Smooth muscle cell of the brain vasculature (primary cell): ENCODE measurements at regions not wholly inside any gene's neighbourhood (a gene's known extent, or its start where the extent isn't known, plus 50 kb on each side); places are given as distances from the start of the nearest gene placed in this dataset.

Experiments
- DNase-seq: peaks from one replicate; pipeline ENCODE4 v3.0.0-alpha.2; 2012; ENCODE audit warnings: low read depth, low spot score

GRCh38 chr7:106808967-106809635 lies 56.0 kb upstream of the PIK3CG start:
- DNase-seq = no peak

GRCh38 chr7:106811472-106811871 lies 53.6 kb upstream of the PIK3CG start:
- DNase-seq = no peak

DNA sequence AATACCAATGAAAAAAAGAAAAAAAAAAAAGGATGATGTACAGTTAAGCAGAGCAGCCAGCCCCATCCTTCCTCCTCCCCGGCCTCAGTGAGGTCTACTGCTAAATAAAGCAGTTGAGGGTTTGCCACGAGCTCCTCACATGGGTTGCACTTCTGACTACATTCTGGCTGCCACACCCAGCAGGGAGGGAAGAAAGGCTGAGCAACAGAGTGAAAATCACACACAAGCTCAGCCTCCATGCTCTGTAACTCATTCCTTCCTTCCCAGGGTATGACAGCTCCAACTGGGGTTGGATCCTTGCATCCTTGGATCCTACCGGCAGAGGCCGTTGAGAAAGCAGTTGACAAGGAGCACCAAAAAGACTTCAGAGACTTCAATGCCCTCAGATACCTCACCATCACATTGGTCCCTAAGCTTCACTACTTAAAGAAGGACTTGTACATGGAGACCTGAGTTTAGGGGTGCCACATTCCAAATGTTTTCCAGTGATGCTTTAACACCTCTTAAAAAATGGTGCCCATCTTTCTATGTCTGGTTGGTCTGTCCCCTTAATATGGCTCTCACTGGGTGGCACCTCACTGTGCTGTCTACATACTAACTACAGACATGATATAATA lies 52.9 kb upstream of the PIK3CG start:
- DNase-seq = no peak

DNA sequence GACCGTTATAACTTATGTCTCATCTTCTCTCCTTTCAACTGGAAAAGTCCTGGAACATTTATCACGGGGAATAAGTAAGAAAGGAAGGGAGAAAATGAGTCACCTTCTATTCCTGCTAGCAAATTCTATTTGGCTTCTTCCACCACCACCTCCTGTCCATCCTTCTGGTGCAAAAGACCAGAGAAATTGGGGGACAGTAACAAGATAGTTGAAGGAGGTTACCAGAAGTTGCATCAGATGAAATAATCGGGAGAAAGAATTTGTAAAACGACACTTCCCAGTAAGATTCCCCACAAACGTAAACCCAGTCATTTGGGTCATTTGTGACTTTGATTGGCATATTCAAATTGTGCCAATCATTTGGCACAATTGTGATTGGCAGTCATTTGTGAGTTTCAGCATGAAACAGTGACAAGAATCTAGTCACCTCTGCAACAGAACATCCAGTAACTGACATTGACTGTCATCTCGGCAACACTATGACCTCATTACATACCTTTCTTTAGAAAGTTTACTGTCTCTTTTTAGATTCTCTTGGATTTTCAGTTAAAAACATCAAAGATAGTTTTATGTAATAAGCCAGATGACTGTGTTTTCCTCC lies 51.3 kb upstream of the PIK3CG start:
- no peak for DNase-seq

DNA sequence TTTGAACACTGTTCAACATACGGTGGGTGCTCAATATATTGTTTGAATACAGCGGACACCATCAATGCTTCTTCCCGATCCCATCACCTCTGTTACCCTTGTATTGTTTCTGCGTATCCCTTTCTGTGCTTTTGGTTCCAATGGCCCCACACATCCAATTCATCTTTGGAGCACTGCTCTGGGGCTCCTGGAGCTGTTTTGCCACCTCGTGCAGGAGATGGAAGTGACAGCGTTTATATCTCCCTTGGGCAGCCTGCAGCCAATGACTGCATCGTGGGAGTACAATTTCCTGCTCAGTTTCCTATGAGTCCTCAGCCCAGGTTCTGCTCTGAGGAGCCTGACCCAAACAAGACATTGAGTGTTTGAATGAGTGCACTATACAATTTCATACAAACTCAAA lies 50.2 kb upstream of the PIK3CG start:
- DNase-seq = no peak
